ENCODE measurements at regions not wholly inside any gene's neighbourhood (a gene's known extent, or its start where the extent isn't known, plus 50 kb on each side); places are given as distances from the start of the nearest gene placed in this dataset.
"Not testable (repeated sequence)": the region's sequence is repeated elsewhere in the genome, so short reads cannot be mapped to it uniquely, and the experiment has no call there.

DNA sequence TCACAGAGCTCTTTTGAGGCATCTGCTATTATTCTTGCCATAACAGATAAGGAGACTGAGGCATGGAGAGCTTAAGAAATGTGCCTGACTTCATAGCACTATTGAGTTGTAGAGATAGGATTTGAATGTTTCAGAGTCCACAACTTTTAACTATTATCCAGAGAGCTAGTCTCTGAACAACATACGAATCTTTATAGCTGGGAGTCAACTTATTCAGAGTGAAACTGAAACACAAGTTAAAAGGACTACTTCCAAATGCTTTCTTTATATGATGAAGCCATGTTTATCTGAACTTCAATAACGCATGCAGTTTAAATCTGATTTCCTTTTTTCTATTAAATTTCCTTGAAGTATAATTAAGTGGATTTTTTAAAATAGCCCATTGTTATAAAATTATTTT lies 268.8 kb downstream of the IKZF2 start:
- Histone ChIP-seq H3K9me2 (ENCODE audit: low read depth, low read length) (no peaks in the 10 kb centered on the region), H3K9ac (ENCODE audit: low read length) (no peak overlapping the region), H3K36me3 (ENCODE audit: insufficient read depth, low read length) (no peaks in the 10 kb centered on the region; the same call in 1 of the 2 replicates), H3K4me3 (ENCODE audit: low read depth, low read length, poor library complexity, severe bottlenecking) (no peak overlapping the region), H3F3A (ENCODE audit: insufficient read depth, low read length) (no peaks in the 10 kb centered on the region), H3K27ac (ENCODE audit: low read depth, low read length, poor library complexity, severe bottlenecking) (no peak overlapping the region), H3K79me2 (ENCODE audit: insufficient read depth, low read length) (no peaks in the 10 kb centered on the region), H2AFZ (ENCODE audit: low read length) (no peak overlapping the region), H3K9me3 (ENCODE audit: low read length) (no peaks in the 10 kb centered on the region), H3K4me1 (ENCODE audit: insufficient read depth, low read length, severe bottlenecking) (no peaks in the 10 kb centered on the region), H3K27me3 (ENCODE audit: insufficient read depth, low read length) (no peaks in the 10 kb centered on the region), H4K20me1 (ENCODE audit: insufficient read depth, low read length) (no peaks in the 10 kb centered on the region), H3K4me2 (ENCODE audit: low read length) (no peak overlapping the region)
- TF ChIP-seq EZH2 (IDR thresholded peaks at IDR 0.05; ENCODE audit: borderline replicate concordance, low read length): no peak
- TF ChIP-seq, protein P1, sequence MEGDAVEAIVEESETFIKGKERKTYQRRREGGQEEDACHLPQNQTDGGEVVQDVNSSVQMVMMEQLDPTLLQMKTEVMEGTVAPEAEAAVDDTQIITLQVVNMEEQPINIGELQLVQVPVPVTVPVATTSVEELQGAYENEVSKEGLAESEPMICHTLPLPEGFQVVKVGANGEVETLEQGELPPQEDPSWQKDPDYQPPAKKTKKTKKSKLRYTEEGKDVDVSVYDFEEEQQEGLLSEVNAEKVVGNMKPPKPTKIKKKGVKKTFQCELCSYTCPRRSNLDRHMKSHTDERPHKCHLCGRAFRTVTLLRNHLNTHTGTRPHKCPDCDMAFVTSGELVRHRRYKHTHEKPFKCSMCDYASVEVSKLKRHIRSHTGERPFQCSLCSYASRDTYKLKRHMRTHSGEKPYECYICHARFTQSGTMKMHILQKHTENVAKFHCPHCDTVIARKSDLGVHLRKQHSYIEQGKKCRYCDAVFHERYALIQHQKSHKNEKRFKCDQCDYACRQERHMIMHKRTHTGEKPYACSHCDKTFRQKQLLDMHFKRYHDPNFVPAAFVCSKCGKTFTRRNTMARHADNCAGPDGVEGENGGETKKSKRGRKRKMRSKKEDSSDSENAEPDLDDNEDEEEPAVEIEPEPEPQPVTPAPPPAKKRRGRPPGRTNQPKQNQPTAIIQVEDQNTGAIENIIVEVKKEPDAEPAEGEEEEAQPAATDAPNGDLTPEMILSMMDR (IDR thresholded peaks at IDR 0.05; ENCODE audit: low read length): no peak

DNA sequence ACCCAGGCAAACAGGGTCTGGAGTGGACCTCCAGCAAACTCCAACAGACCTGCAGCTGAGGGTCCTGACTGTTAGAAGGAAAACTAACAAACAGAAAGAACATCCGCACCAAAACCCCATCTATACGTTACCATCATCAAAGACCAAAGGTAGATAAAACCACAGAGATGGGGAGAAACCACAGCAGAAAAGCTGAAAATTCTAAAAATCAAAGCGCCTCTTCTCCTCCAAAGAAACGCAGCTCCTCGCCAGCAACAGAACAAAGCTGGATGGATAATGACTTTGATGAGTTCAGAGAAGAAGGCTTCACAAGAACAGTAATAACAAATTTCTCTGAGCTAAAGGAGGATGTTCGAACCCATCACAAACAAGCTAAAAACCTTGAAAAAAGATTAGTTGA lies 274.9 kb downstream of the IKZF2 start:
- not testable (repeated sequence) for H3K27ac ChIP-seq (ENCODE audit: low read depth, low read length, poor library complexity, severe bottlenecking); H3K27me3 ChIP-seq (ENCODE audit: insufficient read depth, low read length); H3K9me3 ChIP-seq (ENCODE audit: low read length); H3K9me2 ChIP-seq (ENCODE audit: low read depth, low read length); H3K4me1 ChIP-seq (ENCODE audit: insufficient read depth, low read length, severe bottlenecking); H4K20me1 ChIP-seq (ENCODE audit: insufficient read depth, low read length); H3K79me2 ChIP-seq (ENCODE audit: insufficient read depth, low read length); H2AFZ ChIP-seq (ENCODE audit: low read length); H3K4me2 ChIP-seq (ENCODE audit: low read length); H3K36me3 ChIP-seq (ENCODE audit: insufficient read depth, low read length); H3K9ac ChIP-seq (ENCODE audit: low read length); H3K4me3 ChIP-seq (ENCODE audit: low read depth, low read length, poor library complexity, severe bottlenecking); H3F3A ChIP-seq (ENCODE audit: insufficient read depth, low read length)

DNA sequence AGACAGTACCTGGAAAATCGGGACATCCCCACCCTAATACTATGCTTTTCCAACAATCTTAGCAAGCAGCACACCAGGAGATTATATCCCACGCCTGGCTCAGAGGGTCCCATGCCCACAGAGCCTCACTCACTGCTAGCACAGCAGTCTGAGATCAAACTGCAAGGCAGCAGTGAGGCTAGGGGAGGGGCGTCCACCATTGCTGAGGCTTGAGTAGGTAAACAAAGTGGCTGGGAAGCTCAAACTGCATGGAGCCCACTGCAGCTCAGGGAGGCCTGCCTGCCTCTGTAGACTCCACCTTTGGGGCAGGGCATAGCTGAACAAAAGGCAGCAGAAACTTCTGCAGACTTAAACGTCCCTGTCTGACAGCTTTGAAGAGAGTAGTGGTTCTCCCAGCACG lies 275.5 kb downstream of the IKZF2 start:
- H2AFZ ChIP-seq (ENCODE audit: low read length); H3K36me3 ChIP-seq (ENCODE audit: insufficient read depth, low read length); H3K79me2 ChIP-seq (ENCODE audit: insufficient read depth, low read length); H4K20me1 ChIP-seq (ENCODE audit: insufficient read depth, low read length); H3K9me2 ChIP-seq (ENCODE audit: low read depth, low read length); H3K27me3 ChIP-seq (ENCODE audit: insufficient read depth, low read length); H3K4me2 ChIP-seq (ENCODE audit: low read length); H3K27ac ChIP-seq (ENCODE audit: low read depth, low read length, poor library complexity, severe bottlenecking); H3K9me3 ChIP-seq (ENCODE audit: low read length); H3K4me1 ChIP-seq (ENCODE audit: insufficient read depth, low read length, severe bottlenecking); H3K4me3 ChIP-seq (ENCODE audit: low read depth, low read length, poor library complexity, severe bottlenecking); H3K9ac ChIP-seq (ENCODE audit: low read length); H3F3A ChIP-seq (ENCODE audit: insufficient read depth, low read length): not testable (repeated sequence)

DNA sequence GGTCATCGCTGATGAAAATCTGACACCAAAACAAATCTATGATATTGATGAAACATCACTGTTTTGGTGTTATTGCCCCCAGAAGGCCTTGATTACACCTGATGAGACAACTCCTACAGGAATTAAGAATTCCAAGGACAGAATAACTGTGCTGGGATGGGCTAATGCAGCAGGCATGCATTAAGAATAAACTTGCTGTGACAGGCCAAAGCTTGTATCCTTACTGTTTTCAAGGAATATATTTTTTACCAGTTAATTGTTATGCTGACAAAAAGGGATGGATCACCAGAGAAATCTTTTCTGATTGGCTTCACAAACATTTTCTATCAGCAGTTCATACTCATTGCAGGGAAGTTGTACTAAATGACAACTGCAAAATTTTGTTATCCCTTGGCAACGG lies 278.2 kb downstream of the IKZF2 start:
- no peak overlapping the region for H3K4me3 ChIP-seq (ENCODE audit: low read depth, low read length, poor library complexity, severe bottlenecking)
- no peaks in the 10 kb centered on the region for H3F3A ChIP-seq (ENCODE audit: insufficient read depth, low read length)
- no peaks in the 10 kb centered on the region for H3K79me2 ChIP-seq (ENCODE audit: insufficient read depth, low read length)
- H3K9me2 ChIP-seq (ENCODE audit: low read depth, low read length): no peaks in the 10 kb centered on the region
- TF ChIP-seq EZH2 (IDR thresholded peaks at IDR 0.05; ENCODE audit: borderline replicate concordance, low read length): no peak
- TF ChIP-seq, protein P1 (IDR thresholded peaks at IDR 0.05; ENCODE audit: low read length): no peak
- no peak overlapping the region for H3K4me2 ChIP-seq (ENCODE audit: low read length)
- no peak overlapping the region for H3K9ac ChIP-seq (ENCODE audit: low read length)
- H3K36me3 ChIP-seq (ENCODE audit: insufficient read depth, low read length): no peaks in the 10 kb centered on the region
- no peaks in the 10 kb centered on the region for H4K20me1 ChIP-seq (ENCODE audit: insufficient read depth, low read length)
- H2AFZ ChIP-seq (ENCODE audit: low read length): no peak overlapping the region
- H3K27ac ChIP-seq (ENCODE audit: low read depth, low read length, poor library complexity, severe bottlenecking): no peak overlapping the region
- no peaks in the 10 kb centered on the region for H3K9me3 ChIP-seq (ENCODE audit: low read length)
- H3K27me3 ChIP-seq (ENCODE audit: insufficient read depth, low read length): no peaks in the 10 kb centered on the region
- no peaks in the 10 kb centered on the region for H3K4me1 ChIP-seq (ENCODE audit: insufficient read depth, low read length, severe bottlenecking)
